GM18519 (cell line): ENCODE measurements at regions not wholly inside any gene's neighbourhood (a gene's known extent, or its start where the extent isn't known, plus 50 kb on each side); places are given as distances from the start of the nearest gene placed in this dataset.

ENCODE experiments used
- ATAC-seq: cut with Tn5 transposase; IDR thresholded peaks from one replicate; pipeline ENCODE4 v1.9.1; 2021; ENCODE audit warnings: mild to moderate bottlenecking, moderate library complexity; ENCODE audit not compliant: unreplicated experiment, low FRiP score

DNA sequence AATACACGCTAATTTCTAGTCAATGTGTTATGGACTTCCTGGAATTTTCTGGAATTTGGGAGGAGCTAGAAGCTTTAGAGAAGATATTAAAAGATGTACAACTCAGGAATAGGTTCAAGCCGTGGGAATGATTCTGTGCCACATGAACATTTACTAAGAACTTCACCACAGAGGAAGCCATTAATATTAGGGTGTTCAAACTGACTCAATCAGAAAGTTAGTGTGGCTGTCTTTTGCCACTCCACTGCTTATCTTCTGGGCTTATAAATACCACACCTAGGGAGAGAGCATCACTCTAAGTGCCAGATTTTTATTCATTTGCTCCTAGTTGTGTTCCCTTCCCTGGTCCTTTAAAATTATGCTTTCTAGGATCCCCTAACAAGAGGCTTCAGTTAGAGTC, 409.8 kb downstream of the KCTD8 start:
- no peak for ATAC-seq

DNA sequence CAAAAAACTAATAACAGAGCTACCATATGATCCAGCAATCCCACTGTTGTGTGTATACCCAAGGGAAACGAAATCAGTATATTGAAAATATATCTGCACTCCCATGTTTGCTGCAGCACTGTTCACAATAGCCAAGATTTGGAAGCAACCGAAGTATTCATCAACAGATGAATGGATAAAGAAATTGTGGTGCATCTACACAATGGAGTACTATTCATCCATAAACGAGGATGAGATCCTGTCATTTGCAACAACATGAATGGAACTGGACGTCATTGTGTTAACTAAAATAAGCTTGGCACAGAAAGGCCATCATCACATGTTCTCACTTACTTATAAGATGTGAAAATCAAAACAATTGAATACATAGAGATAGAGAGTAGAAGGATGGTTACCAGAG, 402.1 kb downstream of the KCTD8 start:
- no peak for ATAC-seq

DNA sequence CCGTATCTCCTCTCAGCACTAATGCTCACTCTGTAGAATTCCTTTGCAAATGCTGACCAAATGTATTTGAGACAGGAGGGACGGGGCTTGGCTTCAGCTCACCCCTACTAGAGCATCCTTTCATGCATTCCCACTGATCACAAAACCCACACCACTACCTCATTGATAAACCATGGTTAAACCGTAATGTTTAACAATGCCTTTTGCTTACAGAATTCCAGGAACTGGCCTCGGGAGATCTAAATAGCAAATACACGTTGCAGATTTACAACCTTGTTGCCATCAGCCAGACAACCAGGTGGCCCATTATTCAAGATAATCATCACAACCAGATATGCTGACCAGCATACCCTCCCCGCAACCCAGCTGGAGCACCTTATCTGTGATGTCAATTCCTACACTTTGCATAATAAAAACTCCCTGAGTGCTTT, 391.9 kb downstream of the KCTD8 start:
- no peak for ATAC-seq

DNA sequence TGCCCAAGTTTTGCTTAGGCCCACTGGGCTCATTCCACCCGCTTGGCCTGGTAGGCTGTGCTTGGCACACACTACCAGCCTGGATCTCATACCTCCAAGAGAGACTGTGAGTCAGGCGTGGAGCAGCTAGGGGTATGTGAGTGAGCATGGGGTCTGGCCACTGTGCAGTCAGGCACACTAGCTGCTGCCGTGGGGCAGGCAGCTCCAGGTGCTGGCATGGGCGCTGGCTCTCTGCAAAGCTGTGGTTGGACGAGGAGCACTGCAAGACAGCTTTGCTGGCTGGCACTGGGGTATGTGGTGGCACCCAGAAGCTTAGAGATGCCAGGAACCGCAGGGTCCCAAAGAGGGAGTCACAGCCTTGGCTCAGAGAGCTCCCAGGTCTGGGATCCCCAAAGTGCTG, 377.8 kb downstream of the KCTD8 start:
- ATAC-seq = no peak

DNA sequence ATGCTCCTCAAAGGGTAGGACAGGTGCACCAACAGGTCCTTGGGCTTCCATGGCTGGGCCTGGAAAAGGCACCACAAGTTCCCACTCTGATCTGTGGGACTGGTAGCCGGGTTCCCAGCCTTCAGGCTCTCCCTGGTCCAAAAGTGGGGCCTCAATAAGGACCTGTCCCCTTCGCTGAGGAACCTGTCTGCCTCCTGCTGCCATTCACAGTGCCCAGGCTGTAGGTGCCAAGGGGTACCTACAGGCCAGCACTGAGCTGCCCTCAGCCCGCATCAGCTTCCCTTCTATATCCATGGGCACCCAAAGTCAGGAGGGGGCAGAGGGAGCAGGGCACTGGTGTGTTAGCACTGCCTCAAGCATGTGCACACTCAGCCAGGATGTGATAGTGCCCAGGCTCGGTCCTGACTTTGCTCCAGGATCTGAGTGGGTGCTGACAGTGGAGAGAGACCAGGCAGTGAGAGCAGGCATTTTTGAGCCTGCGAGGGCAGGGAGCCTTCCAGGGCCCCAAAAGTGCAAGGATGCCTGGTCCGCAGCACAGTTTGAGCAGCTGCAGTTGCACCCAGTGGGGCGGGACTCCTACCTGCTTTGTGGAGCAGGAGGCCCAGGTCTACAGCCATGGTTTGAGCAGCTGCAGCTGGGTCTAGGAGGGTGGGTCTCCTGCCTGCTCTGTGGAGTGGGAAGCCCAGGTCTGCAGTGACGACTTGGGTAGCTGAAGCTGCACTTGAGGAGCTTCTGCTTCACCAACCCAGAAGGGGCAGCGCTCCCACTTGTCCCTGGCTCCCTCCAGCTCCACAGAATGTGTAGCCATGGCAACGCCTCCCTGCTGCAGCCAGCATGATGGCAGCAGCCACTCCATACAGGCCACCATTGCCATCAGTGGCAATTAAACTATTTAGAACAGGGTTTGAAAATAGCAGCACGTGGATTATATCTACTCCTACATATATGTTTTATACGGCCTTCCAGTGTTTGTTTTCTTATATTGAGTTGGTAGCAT, 376.4 kb downstream of the KCTD8 start:
- no peak for ATAC-seq

DNA sequence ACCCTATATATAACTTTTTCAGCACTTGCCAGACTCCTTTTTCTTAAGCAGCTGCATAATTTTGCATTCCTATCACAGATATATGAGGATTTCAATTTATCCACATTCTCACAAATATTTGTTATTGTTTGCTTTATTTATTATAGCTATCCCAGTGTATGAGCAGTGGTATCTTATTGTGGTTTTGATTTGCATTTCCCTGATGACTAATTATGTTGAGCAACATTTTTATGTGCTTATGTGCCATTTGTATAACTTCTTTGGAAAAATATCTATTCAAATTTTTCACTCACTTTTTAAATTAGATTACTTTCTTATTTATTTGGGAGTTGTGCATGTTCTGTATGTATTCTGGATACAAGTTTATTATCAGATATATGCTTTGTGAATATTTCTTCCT, 361.9 kb downstream of the KCTD8 start:
- no peak for ATAC-seq

DNA sequence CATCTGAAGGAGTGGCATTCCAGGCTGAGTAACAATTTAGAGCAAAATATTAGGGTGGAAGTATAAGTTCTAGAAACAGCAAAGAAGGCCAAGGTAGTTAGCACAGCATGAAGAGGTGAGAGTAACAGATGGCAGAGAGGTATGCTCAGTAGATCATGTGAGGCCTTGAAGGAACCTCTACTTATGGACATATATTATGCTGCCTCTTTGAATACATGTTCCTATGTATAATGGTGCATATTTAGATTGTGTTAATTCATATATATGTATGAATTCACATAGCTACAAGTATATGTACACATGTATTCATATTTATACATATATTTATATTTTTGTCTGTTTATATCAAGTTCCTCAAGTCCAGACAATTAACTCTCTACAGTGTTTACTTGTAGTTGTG, 355.2 kb downstream of the KCTD8 start:
- no peak for ATAC-seq

DNA sequence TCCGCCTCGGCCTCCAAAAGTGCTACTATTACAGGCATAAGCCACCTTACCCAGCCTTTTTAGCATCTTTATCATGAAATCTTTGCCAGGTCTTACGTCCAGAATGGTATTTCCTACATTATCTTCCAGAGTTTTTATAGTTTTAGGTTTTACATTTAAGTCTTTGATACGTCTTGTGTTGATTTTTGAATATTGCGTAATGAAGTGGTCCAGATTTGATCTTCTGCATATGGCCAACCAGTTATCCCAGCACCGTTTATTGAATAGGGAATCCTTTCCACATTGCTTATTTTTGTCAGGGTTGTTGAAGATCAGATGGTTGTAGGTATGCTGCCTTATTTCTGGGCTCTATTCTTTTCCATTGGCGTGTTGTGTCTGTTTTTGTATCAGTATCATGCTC, 349.6 kb downstream of the KCTD8 start:
- ATAC-seq = no peak

DNA sequence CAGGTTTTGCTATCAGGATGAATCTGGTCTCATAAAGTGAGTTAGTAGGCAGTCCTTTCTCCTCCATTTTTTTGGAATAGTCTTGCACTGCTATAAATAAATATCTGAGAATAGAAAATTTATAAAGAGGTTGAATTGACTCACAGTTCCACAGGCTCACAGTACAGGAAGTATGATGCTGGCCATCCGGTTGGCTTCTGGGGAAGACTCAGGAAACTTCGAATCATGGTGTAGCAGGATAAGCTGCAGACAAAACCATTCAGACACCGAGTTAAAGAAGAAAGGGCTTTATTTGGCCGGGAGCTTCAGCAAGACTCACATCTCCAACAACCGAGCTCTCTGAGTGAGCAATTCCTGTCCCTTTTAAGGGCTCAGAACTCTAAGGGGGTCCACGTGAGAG, 348.2 kb downstream of the KCTD8 start:
- no peak for ATAC-seq

DNA sequence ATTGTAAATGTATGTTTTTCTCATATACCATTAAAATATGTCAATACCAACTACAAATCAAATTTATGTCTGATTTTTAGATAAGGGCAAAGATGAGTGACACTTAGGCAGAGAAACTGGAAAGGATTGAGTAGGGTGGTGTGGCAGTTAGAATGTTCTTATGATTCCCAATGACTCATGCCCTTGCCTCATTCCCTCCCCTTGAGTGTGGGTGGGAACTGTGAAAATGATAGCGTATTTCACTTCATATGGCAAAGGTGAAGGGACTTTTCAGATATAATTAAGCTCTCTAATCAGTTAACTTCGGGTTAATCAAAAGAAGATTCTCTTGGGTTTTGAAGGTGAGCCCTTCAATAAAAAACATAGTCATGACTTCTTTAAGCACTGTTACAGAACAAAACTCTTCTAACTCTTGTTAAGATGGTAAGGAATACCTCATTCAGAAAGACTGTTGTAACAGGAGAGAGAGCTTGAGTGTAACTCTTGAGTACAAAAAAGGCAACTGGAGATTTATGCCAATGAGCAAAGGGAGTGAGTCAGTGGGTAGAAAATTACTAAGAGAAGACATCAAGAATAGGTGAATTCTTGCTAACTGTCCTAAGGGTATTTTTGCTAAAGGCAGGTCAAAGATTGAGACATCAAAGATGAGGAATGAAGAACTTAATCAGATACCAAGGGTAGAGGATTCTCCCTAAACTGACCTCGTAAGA, 329.5 kb downstream of the KCTD8 start:
- ATAC-seq = no peak

DNA sequence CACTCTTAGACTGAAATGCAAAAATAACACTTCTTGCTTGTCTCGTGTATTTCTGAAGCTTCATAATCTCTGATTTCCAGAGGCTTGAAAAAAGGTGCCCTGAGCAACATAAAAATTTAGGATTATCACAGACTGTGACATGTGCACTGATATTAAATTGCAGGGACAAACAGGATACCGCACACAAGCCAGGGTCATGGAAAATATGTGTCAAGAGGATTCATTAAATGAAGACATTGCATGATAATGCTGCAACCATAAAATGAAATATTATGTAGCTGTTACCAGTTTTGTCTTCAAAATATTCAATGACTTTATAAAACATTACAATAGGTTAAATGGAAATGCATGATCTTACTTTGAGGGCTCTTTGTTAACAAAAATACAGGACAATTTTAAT, 328.0 kb downstream of the KCTD8 start:
- ATAC-seq = no peak

DNA sequence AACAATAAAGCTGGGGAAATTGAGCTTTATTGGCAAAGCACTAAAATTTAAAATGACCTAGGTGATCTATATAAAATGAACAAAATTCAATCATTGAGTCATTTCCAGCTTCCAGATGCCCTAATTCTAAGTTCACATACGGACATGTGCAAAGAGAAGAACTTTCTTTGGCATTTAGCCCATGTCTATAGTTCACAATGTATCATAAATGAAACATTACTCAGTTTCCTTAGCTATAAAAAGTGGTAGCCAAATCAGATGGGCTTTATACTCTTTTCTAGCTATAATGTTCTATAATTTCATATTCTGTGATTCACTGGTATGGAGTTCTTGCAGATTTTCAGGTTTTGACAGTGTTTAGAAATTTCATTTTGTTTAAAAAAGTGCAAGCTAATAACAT, 327.4 kb downstream of the KCTD8 start:
- no peak for ATAC-seq
